ENCODE measurements at regions not wholly inside any gene's neighbourhood (a gene's known extent, or its start where the extent isn't known, plus 50 kb on each side); places are given as distances from the start of the nearest gene placed in this dataset.

- DNase-seq (ENCODE audit: low spot score, unreplicated experiment) = peak; percentile 12
- H3K4me1 Mint-ChIP-seq (ENCODE audit: low read depth) = peaks cover 6% of the 10 kb centered on the region
- no peaks in the 10 kb centered on the region for H3K27me3 Mint-ChIP-seq
These were observed 250.7 kb downstream of the NAP1L3 start for GRCh38 chrX:93422693-93423092.

GRCh38 chrX:93420525-93421082 is 252.8 kb downstream of the NAP1L3 start:
- Mint-ChIP-seq H3K36me3 (ENCODE audit: insufficient read depth) (no peaks in the 10 kb centered on the region), H3K9me3 (ENCODE audit: low read depth) (no peaks in the 10 kb centered on the region), H3K27ac (no peak overlapping the region), H3K27me3 (no peaks in the 10 kb centered on the region), H3K4me3 (ENCODE audit: low read depth) (no peak overlapping the region), H3K4me1 (ENCODE audit: low read depth) (peaks cover 6% of the 10 kb centered on the region)
- no peak for TF ChIP-seq CTCF (IDR thresholded peaks at IDR 0.05; ENCODE audit: unreplicated experiment)
- DNase-seq (ENCODE audit: low spot score, unreplicated experiment) = no peak

More at GRCh38 chrX:93422693-93423092, 250.7 kb downstream of the NAP1L3 start:
- no peaks in the 10 kb centered on the region for H3K36me3 Mint-ChIP-seq (ENCODE audit: insufficient read depth)
- H3K9me3 Mint-ChIP-seq (ENCODE audit: low read depth) = no peaks in the 10 kb centered on the region
- peak; percentile 84 for TF ChIP-seq CTCF (IDR thresholded peaks at IDR 0.05; ENCODE audit: unreplicated experiment)
- H3K27ac Mint-ChIP-seq = no peak overlapping the region
- H3K4me3 Mint-ChIP-seq (ENCODE audit: low read depth) = no peak overlapping the region

GRCh38 chrX:93420090-93420489 is 253.3 kb downstream of the NAP1L3 start:
- Mint-ChIP-seq H3K27ac (no peak overlapping the region), H3K36me3 (ENCODE audit: insufficient read depth) (no peaks in the 10 kb centered on the region), H3K9me3 (ENCODE audit: low read depth) (no peaks in the 10 kb centered on the region), H3K27me3 (no peaks in the 10 kb centered on the region), H3K4me3 (ENCODE audit: low read depth) (no peak overlapping the region), H3K4me1 (ENCODE audit: low read depth) (peaks cover 6% of the 10 kb centered on the region)
- no peak for DNase-seq (ENCODE audit: low spot score, unreplicated experiment)
- TF ChIP-seq CTCF (IDR thresholded peaks at IDR 0.05; ENCODE audit: unreplicated experiment) = no peak

- Mint-ChIP-seq H3K27ac (no peak overlapping the region), H3K4me3 (ENCODE audit: low read depth) (no peak overlapping the region), H3K36me3 (ENCODE audit: insufficient read depth) (no peaks in the 10 kb centered on the region), H3K27me3 (no peaks in the 10 kb centered on the region), H3K4me1 (ENCODE audit: low read depth) (peaks cover 6% of the 10 kb centered on the region), H3K9me3 (ENCODE audit: low read depth) (no peaks in the 10 kb centered on the region)
- no peak for DNase-seq (ENCODE audit: low spot score, unreplicated experiment)
- no peak for TF ChIP-seq CTCF (IDR thresholded peaks at IDR 0.05; ENCODE audit: unreplicated experiment)
These were observed 253.7 kb downstream of the NAP1L3 start for GRCh38 chrX:93419642-93420041.

- DNase-seq (ENCODE audit: low spot score, unreplicated experiment) = no peak
- no peaks in the 10 kb centered on the region for H3K27me3 Mint-ChIP-seq
- H3K4me1 Mint-ChIP-seq (ENCODE audit: low read depth) = no peaks in the 10 kb centered on the region
- H3K9me3 Mint-ChIP-seq (ENCODE audit: low read depth) = peaks cover 35% of the 10 kb centered on the region
- no peaks in the 10 kb centered on the region for H3K36me3 Mint-ChIP-seq (ENCODE audit: insufficient read depth)
- TF ChIP-seq CTCF (IDR thresholded peaks at IDR 0.05; ENCODE audit: unreplicated experiment) = no peak
- H3K4me3 Mint-ChIP-seq (ENCODE audit: low read depth) = no peak overlapping the region
- H3K27ac Mint-ChIP-seq = no peak overlapping the region
These were observed 269.3 kb downstream of the NAP1L3 start for GRCh38 chrX:93404121-93404520.

Data from progenitor cell of endocrine pancreas (in vitro differentiated cells).